Mesothelial cell of epicardium (in vitro differentiated cells): ENCODE measurements at regions not wholly inside any gene's neighbourhood (a gene's known extent, or its start where the extent isn't known, plus 50 kb on each side); places are given as distances from the start of the nearest gene placed in this dataset.
"Not testable (repeated sequence)": the region's sequence is repeated elsewhere in the genome, so short reads cannot be mapped to it uniquely, and the experiment has no call there.

ENCODE experiments used
- DNase-seq, 2 experiments: peaks; one replicate each; pipeline ENCODE4 v3.0.0; 2021; ENCODE audit warnings: low spot score in 2 of 2; ENCODE audit not compliant: unreplicated experiment in 2 of 2
- H3K27ac Mint-ChIP-seq: 2 replicates; pipeline ENCODE4 v1.8.0; 2021; ENCODE audit warnings: mixed read lengths
- H3K27me3 Mint-ChIP-seq: 2 replicates; pipeline ENCODE4 v1.8.0; 2021; ENCODE audit warnings: low read depth, mixed read lengths
- H3K36me3 Mint-ChIP-seq: 2 replicates; pipeline ENCODE4 v1.8.0; 2021; ENCODE audit warnings: mixed read lengths
- H3K4me1 Mint-ChIP-seq: 2 replicates; pipeline ENCODE4 v1.8.0; 2021; ENCODE audit warnings: mixed read lengths
- H3K4me3 Mint-ChIP-seq: 2 replicates; pipeline ENCODE4 v1.8.0; 2021; ENCODE audit warnings: mild to moderate bottlenecking, moderate library complexity, mixed read lengths
- H3K9me3 Mint-ChIP-seq: 2 replicates; pipeline ENCODE4 v1.8.0; 2021; ENCODE audit warnings: mixed read lengths
- TF ChIP-seq, protein P1 (sequence below): fragments of 200-600 bp; sonication (generic); IDR thresholded peaks from one replicate; pipeline ENCODE4 v1.5.0; 2021; ENCODE audit warnings: antibody characterized with exemption; ENCODE audit not compliant: unreplicated experiment

GRCh38 chr14:38618514-38618913 is 362.6 kb upstream of the CLEC14A start:
- no peak overlapping the region for H3K4me3 Mint-ChIP-seq
- H3K27ac Mint-ChIP-seq: no peak overlapping the region
- no peaks in the 10 kb centered on the region for H3K36me3 Mint-ChIP-seq
- H3K27me3 Mint-ChIP-seq: no peaks in the 10 kb centered on the region
- H3K9me3 Mint-ChIP-seq: peaks cover 17% of the 10 kb centered on the region
- DNase-seq: no peak
- no peaks in the 10 kb centered on the region for H3K4me1 Mint-ChIP-seq
- TF ChIP-seq, protein P1, sequence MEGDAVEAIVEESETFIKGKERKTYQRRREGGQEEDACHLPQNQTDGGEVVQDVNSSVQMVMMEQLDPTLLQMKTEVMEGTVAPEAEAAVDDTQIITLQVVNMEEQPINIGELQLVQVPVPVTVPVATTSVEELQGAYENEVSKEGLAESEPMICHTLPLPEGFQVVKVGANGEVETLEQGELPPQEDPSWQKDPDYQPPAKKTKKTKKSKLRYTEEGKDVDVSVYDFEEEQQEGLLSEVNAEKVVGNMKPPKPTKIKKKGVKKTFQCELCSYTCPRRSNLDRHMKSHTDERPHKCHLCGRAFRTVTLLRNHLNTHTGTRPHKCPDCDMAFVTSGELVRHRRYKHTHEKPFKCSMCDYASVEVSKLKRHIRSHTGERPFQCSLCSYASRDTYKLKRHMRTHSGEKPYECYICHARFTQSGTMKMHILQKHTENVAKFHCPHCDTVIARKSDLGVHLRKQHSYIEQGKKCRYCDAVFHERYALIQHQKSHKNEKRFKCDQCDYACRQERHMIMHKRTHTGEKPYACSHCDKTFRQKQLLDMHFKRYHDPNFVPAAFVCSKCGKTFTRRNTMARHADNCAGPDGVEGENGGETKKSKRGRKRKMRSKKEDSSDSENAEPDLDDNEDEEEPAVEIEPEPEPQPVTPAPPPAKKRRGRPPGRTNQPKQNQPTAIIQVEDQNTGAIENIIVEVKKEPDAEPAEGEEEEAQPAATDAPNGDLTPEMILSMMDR: no peak

GRCh38 chr14:38616959-38617358 is 361.1 kb upstream of the CLEC14A start:
- Mint-ChIP-seq H3K4me1 (no peaks in the 10 kb centered on the region), H3K9me3 (peaks cover 13% of the 10 kb centered on the region), H3K27me3 (no peaks in the 10 kb centered on the region), H3K27ac (no peak overlapping the region), H3K36me3 (no peaks in the 10 kb centered on the region), H3K4me3 (no peak overlapping the region)
- DNase-seq: no peak
- TF ChIP-seq, protein P1: no peak

- no peak overlapping the region for H3K4me3 Mint-ChIP-seq
- H3K36me3 Mint-ChIP-seq: no peaks in the 10 kb centered on the region
- H3K27ac Mint-ChIP-seq: no peak overlapping the region
- no peak for DNase-seq
- peaks cover 4% of the 10 kb centered on the region for H3K9me3 Mint-ChIP-seq
- no peaks in the 10 kb centered on the region for H3K27me3 Mint-ChIP-seq
- H3K4me1 Mint-ChIP-seq: no peaks in the 10 kb centered on the region
- TF ChIP-seq, protein P1: no peak
Observed at GRCh38 chr14:38611928-38612327, 356.0 kb upstream of the CLEC14A start.

- Mint-ChIP-seq H3K27me3 (no peaks in the 10 kb centered on the region), H3K4me1 (no peaks in the 10 kb centered on the region), H3K9me3 (peaks cover 4% of the 10 kb centered on the region), H3K27ac (no peak overlapping the region), H3K36me3 (no peaks in the 10 kb centered on the region), H3K4me3 (no peak overlapping the region)
- TF ChIP-seq, protein P1: no peak
- no peak for DNase-seq
Observed at GRCh38 chr14:38608244-38608643, 352.4 kb upstream of the CLEC14A start.

GRCh38 chr14:38605193-38606114 is 349.6 kb upstream of the CLEC14A start:
- Mint-ChIP-seq H3K9me3 (peaks cover 4% of the 10 kb centered on the region), H3K27ac (no peak overlapping the region), H3K4me3 (no peak overlapping the region), H3K27me3 (no peaks in the 10 kb centered on the region), H3K36me3 (no peaks in the 10 kb centered on the region), H3K4me1 (no peaks in the 10 kb centered on the region)
- TF ChIP-seq, protein P1: no peak
- no peak for DNase-seq

DNA sequence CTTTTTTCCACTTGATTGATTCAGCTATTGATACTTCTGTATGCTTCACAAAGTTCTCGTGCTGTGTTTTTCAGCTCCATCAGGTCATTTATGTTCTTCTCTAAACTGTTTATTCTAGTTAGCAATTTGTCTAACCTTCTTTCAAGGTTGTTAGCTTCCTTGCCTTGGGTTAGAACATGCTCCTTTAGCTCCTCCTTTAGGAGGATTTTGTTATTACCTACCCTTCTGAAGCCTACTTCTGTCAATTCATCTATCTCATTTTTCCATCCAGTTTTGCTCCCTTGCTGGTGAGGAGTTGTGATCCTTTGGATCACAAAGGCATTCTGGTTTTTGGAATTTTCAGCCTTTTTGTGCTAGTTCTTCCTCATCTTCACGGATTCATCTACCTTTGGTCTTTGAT is 344.7 kb upstream of the CLEC14A start:
- H3K9me3 Mint-ChIP-seq: not testable (repeated sequence)

More for the DNA sequence above, 344.7 kb upstream of the CLEC14A start:
- not testable (repeated sequence) for H3K36me3 Mint-ChIP-seq, H3K27me3 Mint-ChIP-seq, H3K4me1 Mint-ChIP-seq, H3K27ac Mint-ChIP-seq, H3K4me3 Mint-ChIP-seq, DNase-seq
